Karpas-422 (cell line): ENCODE measurements at regions not wholly inside any gene's neighbourhood (a gene's known extent, or its start where the extent isn't known, plus 50 kb on each side); places are given as distances from the start of the nearest gene placed in this dataset.

Experiments used
- DNase-seq: peaks from one replicate; pipeline ENCODE4 v3.0.0-alpha.2; 2015
- H2AFZ ChIP-seq: fragments of 200-600 bp; sonication (generic); 2 replicates; pipeline ENCODE4 v1.6.1; 2014; ENCODE audit warnings: antibody characterized with exemption, low read length, mixed read lengths
- H3K27ac ChIP-seq: fragments of 200-600 bp; sonication (generic); 2 replicates; pipeline ENCODE4 v1.5.1; 2014; ENCODE audit warnings: mild to moderate bottlenecking, low read length, moderate library complexity
- H3K27me3 ChIP-seq: fragments of 200-600 bp; sonication (generic); 2 replicates; pipeline ENCODE4 v1.6.1; 2014; ENCODE audit warnings: low read length, mixed read lengths
- H3K36me3 ChIP-seq: fragments of 200-600 bp; sonication (generic); 2 replicates; pipeline ENCODE4 v1.6.1; 2014; ENCODE audit warnings: low read length, mixed read lengths; ENCODE audit not compliant: insufficient read depth
- H3K4me1 ChIP-seq: fragments of 200-600 bp; sonication (generic); 2 replicates; pipeline ENCODE4 v1.6.1; 2014; ENCODE audit warnings: mild to moderate bottlenecking, low read length, mixed read lengths
- H3K4me2 ChIP-seq: fragments of 200-600 bp; sonication (generic); 2 replicates; pipeline ENCODE4 v1.6.1; 2014; ENCODE audit warnings: low read length, low read depth, mild to moderate bottlenecking; ENCODE audit not compliant: poor library complexity, severe bottlenecking
- H3K4me3 ChIP-seq: fragments of 200-600 bp; sonication (generic); 2 replicates; pipeline ENCODE4 v1.5.1; 2014; ENCODE audit warnings: mild to moderate bottlenecking, antibody characterized with exemption, low read length, mixed read lengths
- H3K79me2 ChIP-seq: fragments of 200-600 bp; sonication (generic); 2 replicates; pipeline ENCODE4 v1.6.1; 2014; ENCODE audit warnings: mild to moderate bottlenecking, low read length, mixed read lengths
- H3K9ac ChIP-seq: fragments of 200-600 bp; sonication (generic); 2 replicates; pipeline ENCODE4 v1.6.0; 2014; ENCODE audit warnings: low read length
- H3K9me2 ChIP-seq: fragments of 200-600 bp; sonication (generic), shearing (Covaris generic); replicated peaks from 2 replicates; pipeline ENCODE4 v1.6.0; 2014; ENCODE audit warnings: mild to moderate bottlenecking, low read length, moderate library complexity; ENCODE audit not compliant: insufficient read depth
- H3K9me3 ChIP-seq: fragments of 300-700, 200-600 bp; sonication (generic); 2 replicates; pipeline ENCODE4 v1.6.1; 2014; ENCODE audit warnings: low read length, mixed read lengths
- H4K20me1 ChIP-seq: fragments of 200-600 bp; sonication (generic); 2 replicates; pipeline ENCODE4 v1.6.1; 2014; ENCODE audit warnings: mild to moderate bottlenecking, antibody characterized with exemption, low read length, low read depth; ENCODE audit not compliant: insufficient read depth

DNA sequence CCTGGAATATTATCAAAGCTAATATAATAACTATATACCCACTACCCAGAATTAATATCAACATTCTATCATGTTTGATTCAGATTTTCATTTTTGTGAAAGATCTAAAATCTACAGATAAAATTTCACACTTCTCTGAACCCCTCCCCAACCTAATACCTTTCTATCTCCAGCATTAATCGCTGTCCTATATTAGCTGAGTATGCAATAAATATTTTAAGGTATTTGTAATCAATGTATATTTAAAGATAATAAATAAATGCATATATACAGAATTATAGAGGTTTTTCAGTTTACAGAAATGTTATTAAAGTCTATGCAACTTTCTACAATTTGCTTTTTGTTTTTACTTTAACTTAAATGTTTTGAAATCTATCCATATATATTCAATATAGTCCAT lies 156.7 kb upstream of the NRSN1 start:
- H3K36me3 ChIP-seq, result no peaks in the 10 kb centered on the region
- no peaks in the 10 kb centered on the region for H4K20me1 ChIP-seq
- no peak overlapping the region for H3K4me2 ChIP-seq
- H3K4me1 ChIP-seq, result no peaks in the 10 kb centered on the region
- no peak overlapping the region for H3K4me3 ChIP-seq
- H3K27ac ChIP-seq, result no peak overlapping the region
- H3K9me2 ChIP-seq, result no peaks in the 10 kb centered on the region
- no peak overlapping the region for H2AFZ ChIP-seq
- no peaks in the 10 kb centered on the region for H3K79me2 ChIP-seq
- no peaks in the 10 kb centered on the region for H3K27me3 ChIP-seq
- no peaks in the 10 kb centered on the region for H3K9me3 ChIP-seq
- DNase-seq, result no peak
- no peak overlapping the region for H3K9ac ChIP-seq

- Histone ChIP-seq H3K9me2 (no peaks in the 10 kb centered on the region), H3K27me3 (no peaks in the 10 kb centered on the region), H4K20me1 (no peaks in the 10 kb centered on the region), H3K4me1 (no peaks in the 10 kb centered on the region), H3K4me3 (no peak overlapping the region), H2AFZ (no peak overlapping the region), H3K79me2 (no peaks in the 10 kb centered on the region), H3K27ac (no peak overlapping the region), H3K9ac (no peak overlapping the region), H3K9me3 (no peaks in the 10 kb centered on the region), H3K36me3 (no peaks in the 10 kb centered on the region), H3K4me2 (no peak overlapping the region)
- DNase-seq, result no peak
These were observed 148.3 kb upstream of the NRSN1 start for GRCh38 chr6:23977706-23978105.

GRCh38 chr6:23980965-23981364 lies 145.1 kb upstream of the NRSN1 start:
- Histone ChIP-seq H3K79me2 (no peaks in the 10 kb centered on the region), H3K9me3 (no peaks in the 10 kb centered on the region), H3K4me2 (no peak overlapping the region), H4K20me1 (no peaks in the 10 kb centered on the region), H3K9ac (no peak overlapping the region), H2AFZ (no peak overlapping the region), H3K36me3 (no peaks in the 10 kb centered on the region), H3K4me1 (no peaks in the 10 kb centered on the region), H3K27ac (no peak overlapping the region), H3K4me3 (no peak overlapping the region), H3K27me3 (no peaks in the 10 kb centered on the region), H3K9me2 (no peaks in the 10 kb centered on the region)
- no peak for DNase-seq

DNA sequence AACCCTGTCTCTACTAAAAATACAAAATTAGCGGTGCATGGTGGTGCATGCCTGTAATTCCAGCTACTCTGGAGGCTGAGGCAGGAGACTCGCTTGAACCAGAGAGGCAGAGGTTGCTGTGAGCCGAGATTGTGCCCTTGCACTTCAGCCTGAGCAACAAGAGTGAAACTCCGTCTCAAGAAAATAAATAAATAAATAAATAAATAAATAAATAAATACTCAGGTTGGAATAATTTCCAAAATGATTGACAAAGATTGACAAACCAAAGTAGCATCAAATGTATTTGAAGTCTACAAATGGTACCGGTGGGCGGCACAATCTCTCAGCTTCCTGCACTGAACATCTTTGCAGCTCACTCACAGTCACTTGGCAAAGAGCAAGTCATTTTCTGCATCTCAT lies 144.1 kb upstream of the NRSN1 start:
- H3K27ac ChIP-seq, result no peak overlapping the region
- no peak overlapping the region for H3K9ac ChIP-seq
- H3K9me3 ChIP-seq, result no peaks in the 10 kb centered on the region
- no peak overlapping the region for H2AFZ ChIP-seq
- no peak overlapping the region for H3K4me2 ChIP-seq
- H3K4me1 ChIP-seq, result no peaks in the 10 kb centered on the region
- no peaks in the 10 kb centered on the region for H3K36me3 ChIP-seq
- no peaks in the 10 kb centered on the region for H3K9me2 ChIP-seq
- H4K20me1 ChIP-seq, result no peaks in the 10 kb centered on the region
- H3K4me3 ChIP-seq, result no peak overlapping the region
- no peaks in the 10 kb centered on the region for H3K79me2 ChIP-seq
- no peak for DNase-seq
- H3K27me3 ChIP-seq, result no peaks in the 10 kb centered on the region

GRCh38 chr6:23983735-23984134 lies 142.3 kb upstream of the NRSN1 start:
- no peaks in the 10 kb centered on the region for H3K9me2 ChIP-seq

GRCh38 chr6:23985015-23985414 lies 141.0 kb upstream of the NRSN1 start:
- Histone ChIP-seq H3K79me2 (no peaks in the 10 kb centered on the region), H3K9me2 (no peaks in the 10 kb centered on the region), H3K27me3 (no peaks in the 10 kb centered on the region), H2AFZ (no peak overlapping the region), H3K9me3 (no peaks in the 10 kb centered on the region), H3K4me2 (no peak overlapping the region), H3K27ac (no peak overlapping the region), H3K4me3 (no peak overlapping the region), H3K4me1 (no peaks in the 10 kb centered on the region), H3K9ac (no peak overlapping the region), H4K20me1 (no peaks in the 10 kb centered on the region), H3K36me3 (no peaks in the 10 kb centered on the region)
- DNase-seq, result no peak

More at GRCh38 chr6:23983735-23984134, 142.3 kb upstream of the NRSN1 start:
- Histone ChIP-seq H3K36me3 (no peaks in the 10 kb centered on the region), H3K9me3 (no peaks in the 10 kb centered on the region), H3K4me1 (no peaks in the 10 kb centered on the region), H2AFZ (no peak overlapping the region), H4K20me1 (no peaks in the 10 kb centered on the region), H3K79me2 (no peaks in the 10 kb centered on the region), H3K9ac (no peak overlapping the region), H3K4me2 (no peak overlapping the region), H3K27me3 (no peaks in the 10 kb centered on the region), H3K27ac (no peak overlapping the region), H3K4me3 (no peak overlapping the region)
- DNase-seq, result no peak

DNA sequence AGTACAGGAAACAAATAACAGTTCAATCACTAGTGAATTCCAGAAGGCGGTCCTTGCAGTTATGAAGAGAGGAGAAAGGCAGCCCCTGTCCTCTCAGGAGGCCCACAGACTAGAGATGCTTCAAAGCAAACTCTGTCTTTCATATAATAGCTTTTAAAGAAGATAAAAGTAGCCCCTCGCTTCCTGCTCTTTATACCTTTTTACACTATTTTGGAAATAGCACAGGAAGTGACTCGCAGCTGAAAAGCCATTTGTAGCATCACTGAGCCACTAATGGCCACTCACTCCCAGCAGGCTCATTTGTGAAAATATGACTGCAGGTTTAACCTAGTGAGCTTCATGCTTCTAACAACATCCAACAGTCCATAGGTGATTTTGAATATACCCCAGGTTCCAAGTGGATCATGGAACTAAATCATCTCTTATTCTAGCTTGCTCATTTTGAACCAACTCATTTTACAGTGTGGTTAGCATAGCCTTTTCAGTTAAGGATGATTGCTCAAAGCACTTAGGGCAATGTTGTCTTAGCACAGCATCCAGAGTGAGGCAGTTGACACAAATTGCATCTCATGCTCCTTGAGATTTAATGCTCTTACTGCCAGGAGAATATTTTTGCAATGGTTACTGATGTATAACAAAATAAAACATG lies 136.0 kb upstream of the NRSN1 start:
- no peaks in the 10 kb centered on the region for H3K36me3 ChIP-seq
- H3K4me2 ChIP-seq, result no peak overlapping the region
- H3K27me3 ChIP-seq, result no peaks in the 10 kb centered on the region
- H3K9me3 ChIP-seq, result no peaks in the 10 kb centered on the region
- no peak for DNase-seq
- H3K9ac ChIP-seq, result no peak overlapping the region
- no peaks in the 10 kb centered on the region for H3K4me1 ChIP-seq
- H3K79me2 ChIP-seq, result no peaks in the 10 kb centered on the region
- no peak overlapping the region for H2AFZ ChIP-seq
- H3K27ac ChIP-seq, result no peak overlapping the region
- no peak overlapping the region for H3K4me3 ChIP-seq
- no peaks in the 10 kb centered on the region for H4K20me1 ChIP-seq
- no peaks in the 10 kb centered on the region for H3K9me2 ChIP-seq

DNA sequence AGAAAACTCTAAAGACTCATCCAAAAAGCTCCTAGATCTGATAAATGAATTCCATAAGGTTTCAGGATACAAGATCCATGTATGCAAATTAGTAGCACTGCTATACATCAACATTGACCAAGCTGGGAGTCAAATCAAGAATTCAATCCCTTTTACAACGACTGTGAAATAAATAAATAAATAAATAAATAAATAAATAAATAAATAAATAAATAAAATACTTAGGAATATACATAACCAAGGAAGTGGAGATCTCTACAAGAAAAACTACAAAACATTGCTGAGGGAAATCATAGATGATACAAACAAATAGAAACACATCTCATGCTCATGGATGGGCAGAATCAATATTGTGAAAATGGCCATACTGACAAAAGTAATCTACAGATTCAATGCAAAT lies 132.0 kb upstream of the NRSN1 start:
- Histone ChIP-seq H3K27ac (no peak overlapping the region), H3K79me2 (no peaks in the 10 kb centered on the region), H3K36me3 (no peaks in the 10 kb centered on the region), H3K27me3 (no peaks in the 10 kb centered on the region), H2AFZ (no peak overlapping the region), H3K4me1 (no peaks in the 10 kb centered on the region), H3K9ac (no peak overlapping the region), H3K9me2 (no peaks in the 10 kb centered on the region), H3K4me2 (no peak overlapping the region), H3K4me3 (no peak overlapping the region), H4K20me1 (no peaks in the 10 kb centered on the region), H3K9me3 (no peaks in the 10 kb centered on the region)
- DNase-seq, result no peak

DNA sequence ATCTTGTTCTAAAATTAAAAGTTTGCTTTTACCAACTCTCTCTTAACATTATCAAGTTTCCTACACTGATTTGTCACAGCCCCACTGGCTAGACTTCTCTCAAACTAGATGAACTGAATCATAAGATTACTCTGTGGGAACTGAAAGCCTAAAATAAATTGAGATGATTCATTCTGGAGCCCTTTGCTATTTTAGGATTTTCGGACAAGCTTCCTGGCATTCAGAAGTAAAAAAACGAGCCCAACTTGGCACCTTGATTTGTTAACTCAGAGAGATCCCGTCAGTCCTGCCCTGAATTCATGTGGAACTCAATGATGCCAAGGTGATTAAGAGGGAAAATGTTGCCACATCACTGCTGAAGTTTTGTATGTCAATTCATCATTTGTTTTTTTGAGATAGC lies 122.0 kb upstream of the NRSN1 start:
- no peak overlapping the region for H2AFZ ChIP-seq

More for the DNA sequence above, 122.0 kb upstream of the NRSN1 start:
- H3K4me3 ChIP-seq, result no peak overlapping the region
- no peak for DNase-seq
- H3K27me3 ChIP-seq, result no peaks in the 10 kb centered on the region
- H3K36me3 ChIP-seq, result no peaks in the 10 kb centered on the region
- H3K4me2 ChIP-seq, result no peak overlapping the region
- H3K27ac ChIP-seq, result no peak overlapping the region
- no peaks in the 10 kb centered on the region for H3K79me2 ChIP-seq
- no peak overlapping the region for H3K9ac ChIP-seq
- H3K9me3 ChIP-seq, result no peaks in the 10 kb centered on the region
- no peaks in the 10 kb centered on the region for H4K20me1 ChIP-seq
- no peaks in the 10 kb centered on the region for H3K4me1 ChIP-seq
- H3K9me2 ChIP-seq, result no peaks in the 10 kb centered on the region
